HuH-7 (cell line): ENCODE measurements at regions not wholly inside any gene's neighbourhood (a gene's known extent, or its start where the extent isn't known, plus 50 kb on each side); places are given as distances from the start of the nearest gene placed in this dataset.

ENCODE experiments used
- DNase-seq: peaks from one replicate; pipeline ENCODE4 v3.0.0; 2011; ENCODE audit warnings: low spot score

- DNase-seq: no peak
These were observed 225.8 kb upstream of the KIRREL3 start for GRCh38 chr11:127226380-127226779.

GRCh38 chr11:127225619-127226018, 225.0 kb upstream of the KIRREL3 start:
- no peak for DNase-seq

- DNase-seq: no peak
These were observed 223.7 kb upstream of the KIRREL3 start for GRCh38 chr11:127224276-127224675.

- no peak for DNase-seq
These were observed 223.1 kb upstream of the KIRREL3 start for GRCh38 chr11:127223633-127224032.

- no peak for DNase-seq
These were observed 222.5 kb upstream of the KIRREL3 start for GRCh38 chr11:127223026-127223425.

GRCh38 chr11:127219704-127220103, 219.1 kb upstream of the KIRREL3 start:
- DNase-seq: no peak

- DNase-seq: no peak
These were observed 217.7 kb upstream of the KIRREL3 start for GRCh38 chr11:127218275-127218608.

GRCh38 chr11:127217452-127218274, 217.1 kb upstream of the KIRREL3 start:
- DNase-seq: no peak

- DNase-seq: no peak
These were observed 205.2 kb upstream of the KIRREL3 start for GRCh38 chr11:127205688-127206217.

GRCh38 chr11:127203490-127203889, 202.9 kb upstream of the KIRREL3 start:
- no peak for DNase-seq

- no peak for DNase-seq
These were observed 201.5 kb upstream of the KIRREL3 start for GRCh38 chr11:127202105-127202504.

GRCh38 chr11:127199306-127199801, 198.8 kb upstream of the KIRREL3 start:
- no peak for DNase-seq

- DNase-seq: no peak
These were observed 195.0 kb upstream of the KIRREL3 start for GRCh38 chr11:127195501-127196120.

GRCh38 chr11:127194521-127194920, 194.0 kb upstream of the KIRREL3 start:
- no peak for DNase-seq

GRCh38 chr11:127193950-127194349, 193.4 kb upstream of the KIRREL3 start:
- DNase-seq: no peak

GRCh38 chr11:127191689-127192088, 191.1 kb upstream of the KIRREL3 start:
- DNase-seq: no peak

GRCh38 chr11:127191261-127191660, 190.7 kb upstream of the KIRREL3 start:
- no peak for DNase-seq

GRCh38 chr11:127182586-127183203, 182.1 kb upstream of the KIRREL3 start:
- no peak for DNase-seq

GRCh38 chr11:127157225-127157624, 156.7 kb upstream of the KIRREL3 start:
- DNase-seq: no peak

GRCh38 chr11:127149410-127149809, 148.8 kb upstream of the KIRREL3 start:
- no peak for DNase-seq

- DNase-seq: no peak
These were observed 142.7 kb upstream of the KIRREL3 start for GRCh38 chr11:127143251-127143650.

- DNase-seq: no peak
These were observed 138.0 kb upstream of the KIRREL3 start for GRCh38 chr11:127138613-127139012.

GRCh38 chr11:127137771-127138280, 137.3 kb upstream of the KIRREL3 start:
- DNase-seq: no peak
